DLD1 (cell line): ENCODE measurements at regions not wholly inside any gene's neighbourhood (a gene's known extent, or its start where the extent isn't known, plus 50 kb on each side); places are given as distances from the start of the nearest gene placed in this dataset.

ENCODE experiments used
- in situ Hi-C: cut with HindIII; loops from 2 replicates; pipeline ENCODE4 v1.10.0; 2017; ENCODE audit warnings: low sequenced_read_pairs

GRCh38 chr2:234578389-234578788 is 81.5 kb upstream of the ARL4C start:
- in situ Hi-C loops, result no loop called here

GRCh38 chr2:234577191-234577590 is 80.3 kb upstream of the ARL4C start:
- in situ Hi-C loops, result no loop called here

GRCh38 chr2:234571620-234572407 is 74.9 kb upstream of the ARL4C start:
- in situ Hi-C loops, result no loop called here

GRCh38 chr2:234570476-234570875 is 73.6 kb upstream of the ARL4C start:
- in situ Hi-C loops, result no loop called here

GRCh38 chr2:234569776-234570430 is 73.0 kb upstream of the ARL4C start:
- in situ Hi-C loops, result no loop called here

GRCh38 chr2:234566622-234567021 is 69.7 kb upstream of the ARL4C start:
- in situ Hi-C loops, result no loop called here

- in situ Hi-C loops, result no loop called here
These were observed 69.2 kb upstream of the ARL4C start for GRCh38 chr2:234565842-234566619.

- in situ Hi-C loops, result no loop called here
These were observed 68.3 kb upstream of the ARL4C start for GRCh38 chr2:234565201-234565600.

GRCh38 chr2:234564699-234565098 is 67.8 kb upstream of the ARL4C start:
- in situ Hi-C loops, result no loop called here

GRCh38 chr2:234559609-234560008 is 62.7 kb upstream of the ARL4C start:
- in situ Hi-C loops, result no loop called here

GRCh38 chr2:234558642-234559041 is 61.8 kb upstream of the ARL4C start:
- in situ Hi-C loops, result no loop called here

GRCh38 chr2:234556848-234557573 is 60.1 kb upstream of the ARL4C start:
- in situ Hi-C loops, result no loop called here

GRCh38 chr2:234555616-234556249 is 58.9 kb upstream of the ARL4C start:
- in situ Hi-C loops, result no loop called here

- in situ Hi-C loops, result no loop called here
These were observed 58.3 kb upstream of the ARL4C start for GRCh38 chr2:234555161-234555560.

- in situ Hi-C loops, result loop anchor here (5.0 kb wide), 1 partner anchor 554 kb away; no protein-coding TSS in a partner anchor
These were observed 56.3 kb upstream of the ARL4C start for GRCh38 chr2:234553223-234553622.

GRCh38 chr2:234550511-234551107 is 53.7 kb upstream of the ARL4C start:
- in situ Hi-C loops, result loop anchor here (5.0 kb wide), 1 partner anchor 557 kb away; no protein-coding TSS in a partner anchor

GRCh38 chr2:234550056-234550455 is 53.2 kb upstream of the ARL4C start:
- in situ Hi-C loops, result loop anchor here (5.0 kb wide), 1 partner anchor 557 kb away; no protein-coding TSS in a partner anchor

GRCh38 chr2:234548695-234549420 is 52.0 kb upstream of the ARL4C start:
- in situ Hi-C loops, result no loop called here

- in situ Hi-C loops, result no loop called here
These were observed 49.9 kb upstream of the ARL4C start for GRCh38 chr2:234546770-234547169.
